T-helper 2 cell treated with Interferon-gamma antibody and Interleukin-4, amounts not matched to agents 5 μg/mL and 100 μg/mL, for 36 hours (primary cell): ENCODE measurements at regions not wholly inside any gene's neighbourhood (a gene's known extent, or its start where the extent isn't known, plus 50 kb on each side); places are given as distances from the start of the nearest gene placed in this dataset.

ENCODE experiments used
- DNase-seq: peaks from one replicate; pipeline ENCODE4 v3.0.0; 2021; ENCODE audit warnings: low spot score
- H3K27ac Mint-ChIP-seq: one replicate; pipeline ENCODE4 v1.8.0; 2021; ENCODE audit warnings: mild to moderate bottlenecking, mixed read lengths
- H3K27me3 Mint-ChIP-seq: one replicate; pipeline ENCODE4 v1.8.0; 2021; ENCODE audit warnings: low read depth, mixed read lengths
- H3K36me3 Mint-ChIP-seq: one replicate; pipeline ENCODE4 v1.8.0; 2021; ENCODE audit warnings: low read depth, mixed read lengths
- H3K4me1 Mint-ChIP-seq: one replicate; pipeline ENCODE4 v1.8.0; 2021; ENCODE audit warnings: low read depth, mixed read lengths
- H3K4me3 Mint-ChIP-seq: one replicate; pipeline ENCODE4 v1.8.0; 2022; ENCODE audit warnings: mild to moderate bottlenecking, moderate library complexity, mixed read lengths
- H3K9me3 Mint-ChIP-seq: one replicate; pipeline ENCODE4 v1.8.0; 2021; ENCODE audit warnings: mixed read lengths

- Mint-ChIP-seq H3K27ac (no peak overlapping the region), H3K4me1 (peaks cover 1% of the 10 kb centered on the region), H3K27me3 (no peaks in the 10 kb centered on the region), H3K4me3 (no peak overlapping the region), H3K36me3 (no peaks in the 10 kb centered on the region), H3K9me3 (peaks cover 4% of the 10 kb centered on the region)
- DNase-seq = no peak
These were observed 95.1 kb upstream of the HMHB1 start for GRCh38 chr5:143716881-143717280.

GRCh38 chr5:143715616-143716015 lies 96.3 kb upstream of the HMHB1 start:
- H3K27me3 Mint-ChIP-seq = no peaks in the 10 kb centered on the region
- no peaks in the 10 kb centered on the region for H3K9me3 Mint-ChIP-seq
- H3K4me3 Mint-ChIP-seq = no peak overlapping the region
- H3K4me1 Mint-ChIP-seq = peaks cover 1% of the 10 kb centered on the region
- H3K27ac Mint-ChIP-seq = no peak overlapping the region
- no peak for DNase-seq
- H3K36me3 Mint-ChIP-seq = no peaks in the 10 kb centered on the region

DNA sequence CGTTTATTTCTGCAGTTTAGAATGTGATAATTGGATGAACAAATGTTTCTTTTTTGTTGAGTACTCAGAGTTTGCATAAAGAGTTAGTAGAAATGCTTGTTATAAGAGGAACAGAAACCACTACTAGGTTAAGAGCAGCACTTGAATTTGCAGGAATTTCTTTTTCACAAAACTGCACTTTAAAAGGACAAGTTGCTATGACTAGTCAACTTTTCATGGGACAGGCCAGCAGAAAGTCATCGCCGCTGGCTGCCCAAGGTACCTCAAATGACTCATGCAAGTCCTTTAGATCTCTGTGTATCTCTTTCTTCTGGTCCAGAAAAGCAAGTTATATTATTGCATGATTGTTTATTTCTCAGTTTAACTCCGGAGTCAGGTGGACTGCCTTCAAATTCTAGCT lies 97.3 kb upstream of the HMHB1 start:
- H3K27ac Mint-ChIP-seq = no peak overlapping the region
- no peak overlapping the region for H3K4me3 Mint-ChIP-seq
- no peak for DNase-seq
- peaks cover 1% of the 10 kb centered on the region for H3K4me1 Mint-ChIP-seq
- H3K9me3 Mint-ChIP-seq = no peaks in the 10 kb centered on the region
- no peaks in the 10 kb centered on the region for H3K36me3 Mint-ChIP-seq
- H3K27me3 Mint-ChIP-seq = no peaks in the 10 kb centered on the region

DNA sequence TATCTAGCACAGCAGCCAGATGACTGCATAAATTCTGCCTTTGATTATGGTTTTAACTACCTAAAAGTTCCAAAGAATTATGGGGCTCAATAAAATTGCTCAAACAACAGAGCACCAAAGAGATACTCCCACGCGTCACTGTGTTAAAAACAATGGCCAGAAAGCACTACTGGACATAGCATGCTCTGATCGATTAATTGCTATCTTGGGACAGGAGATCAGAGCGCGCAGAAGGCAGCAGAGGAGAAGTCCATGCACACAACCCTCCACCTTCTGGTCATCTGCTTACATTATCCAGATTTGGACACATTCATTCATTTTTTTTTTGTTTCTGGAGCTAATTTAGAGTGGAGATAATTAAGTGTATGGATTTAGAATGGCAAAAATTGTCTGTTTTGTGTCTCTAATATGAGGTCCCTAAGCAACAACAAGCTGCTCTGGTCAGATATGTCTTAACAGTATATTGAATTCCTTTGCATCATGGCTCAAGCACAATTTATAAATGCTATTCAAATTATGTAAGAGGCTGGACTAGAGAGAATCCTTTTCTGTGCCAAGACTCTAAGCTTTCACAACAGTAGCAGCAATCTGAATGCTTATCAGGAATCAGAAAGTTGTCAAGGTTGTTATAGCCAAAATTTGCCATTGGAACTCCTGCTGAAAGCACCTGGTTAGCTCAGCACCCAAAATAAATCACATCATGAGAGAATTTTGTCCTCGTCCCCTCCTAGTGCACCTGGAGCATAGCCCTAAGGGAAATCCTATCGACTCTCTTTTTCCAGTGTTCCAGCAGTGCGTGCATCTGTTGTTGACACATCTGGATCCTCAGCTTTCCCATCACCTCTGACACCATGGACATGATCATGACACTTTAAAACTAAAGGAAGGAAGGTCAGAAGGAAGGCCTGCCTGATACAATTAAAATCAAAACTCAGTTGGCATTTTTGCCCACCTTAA lies 98.6 kb upstream of the HMHB1 start:
- Mint-ChIP-seq H3K36me3 (no peaks in the 10 kb centered on the region), H3K27me3 (no peaks in the 10 kb centered on the region), H3K27ac (no peak overlapping the region), H3K4me3 (no peak overlapping the region), H3K4me1 (peaks cover 5% of the 10 kb centered on the region), H3K9me3 (no peaks in the 10 kb centered on the region)
- no peak for DNase-seq

DNA sequence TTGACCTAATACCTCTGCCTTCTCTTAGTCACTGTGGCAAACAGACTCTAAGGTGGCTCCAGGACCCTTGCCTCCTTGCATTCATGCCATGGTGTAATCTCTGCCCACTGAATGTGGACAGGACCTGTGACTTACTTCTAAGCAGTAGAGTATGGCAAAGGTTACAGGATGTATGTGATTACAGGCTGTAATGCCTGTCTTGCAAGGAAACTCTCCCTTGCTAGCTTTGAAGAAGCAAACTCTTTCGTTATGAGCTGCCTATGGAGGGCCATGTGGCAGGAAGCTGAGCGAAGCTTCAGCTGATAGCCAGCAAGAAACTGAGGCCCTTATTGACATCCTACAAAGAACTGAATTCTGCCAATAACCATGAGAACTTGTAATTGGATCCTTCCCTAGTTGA lies 103.3 kb upstream of the HMHB1 start:
- H3K4me3 Mint-ChIP-seq = no peak overlapping the region
- peaks cover 2% of the 10 kb centered on the region for H3K27me3 Mint-ChIP-seq
- H3K9me3 Mint-ChIP-seq = no peaks in the 10 kb centered on the region
- no peak for DNase-seq
- H3K36me3 Mint-ChIP-seq = no peaks in the 10 kb centered on the region
- H3K4me1 Mint-ChIP-seq = peaks cover 3% of the 10 kb centered on the region
- no peak overlapping the region for H3K27ac Mint-ChIP-seq

- Mint-ChIP-seq H3K27ac (no peak overlapping the region), H3K36me3 (no peaks in the 10 kb centered on the region), H3K27me3 (peaks cover 2% of the 10 kb centered on the region), H3K4me3 (no peak overlapping the region), H3K4me1 (peaks cover 3% of the 10 kb centered on the region), H3K9me3 (no peaks in the 10 kb centered on the region)
- no peak for DNase-seq
These were observed 104.2 kb upstream of the HMHB1 start for GRCh38 chr5:143707806-143708205.

GRCh38 chr5:143705381-143705780 lies 106.6 kb upstream of the HMHB1 start:
- no peak for DNase-seq
- peaks cover 3% of the 10 kb centered on the region for H3K4me1 Mint-ChIP-seq
- H3K27ac Mint-ChIP-seq = no peak overlapping the region
- peaks cover 3% of the 10 kb centered on the region for H3K9me3 Mint-ChIP-seq
- H3K27me3 Mint-ChIP-seq = peaks cover 2% of the 10 kb centered on the region
- no peak overlapping the region for H3K4me3 Mint-ChIP-seq
- peaks cover 2% of the 10 kb centered on the region for H3K36me3 Mint-ChIP-seq

DNA sequence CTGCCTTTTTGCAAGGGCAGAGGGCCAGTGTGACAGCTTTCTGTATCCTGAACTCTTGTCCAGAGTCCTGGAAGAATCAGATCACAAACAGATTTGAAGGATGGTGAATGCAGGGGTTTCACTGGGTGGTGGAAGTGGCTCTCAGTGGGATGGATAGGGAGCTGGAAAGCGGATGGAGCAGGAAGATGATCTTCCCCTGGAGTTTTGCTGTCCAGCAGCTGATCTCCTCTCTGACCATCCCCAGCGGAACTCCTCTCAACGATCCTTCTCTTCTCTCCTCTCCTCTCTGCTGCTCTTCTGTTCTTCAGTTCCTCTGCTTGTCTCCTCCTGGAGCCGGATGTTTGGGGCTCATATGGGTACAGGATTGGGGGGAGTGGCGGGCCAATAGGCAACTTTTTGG lies 108.3 kb upstream of the HMHB1 start:
- DNase-seq = no peak
- peaks cover 3% of the 10 kb centered on the region for H3K9me3 Mint-ChIP-seq
- H3K4me3 Mint-ChIP-seq = no peak overlapping the region
- no peak overlapping the region for H3K27ac Mint-ChIP-seq
- H3K36me3 Mint-ChIP-seq = peaks cover 2% of the 10 kb centered on the region
- H3K27me3 Mint-ChIP-seq = peaks cover 2% of the 10 kb centered on the region
- peaks cover 9% of the 10 kb centered on the region for H3K4me1 Mint-ChIP-seq

- H3K27me3 Mint-ChIP-seq = peaks cover 2% of the 10 kb centered on the region
- H3K27ac Mint-ChIP-seq = no peak overlapping the region
- no peak overlapping the region for H3K4me3 Mint-ChIP-seq
- no peak for DNase-seq
- peaks cover 2% of the 10 kb centered on the region for H3K36me3 Mint-ChIP-seq
- H3K4me1 Mint-ChIP-seq = peaks cover 22% of the 10 kb centered on the region
- H3K9me3 Mint-ChIP-seq = peaks cover 7% of the 10 kb centered on the region
These were observed 110.5 kb upstream of the HMHB1 start for GRCh38 chr5:143701493-143701892.

DNA sequence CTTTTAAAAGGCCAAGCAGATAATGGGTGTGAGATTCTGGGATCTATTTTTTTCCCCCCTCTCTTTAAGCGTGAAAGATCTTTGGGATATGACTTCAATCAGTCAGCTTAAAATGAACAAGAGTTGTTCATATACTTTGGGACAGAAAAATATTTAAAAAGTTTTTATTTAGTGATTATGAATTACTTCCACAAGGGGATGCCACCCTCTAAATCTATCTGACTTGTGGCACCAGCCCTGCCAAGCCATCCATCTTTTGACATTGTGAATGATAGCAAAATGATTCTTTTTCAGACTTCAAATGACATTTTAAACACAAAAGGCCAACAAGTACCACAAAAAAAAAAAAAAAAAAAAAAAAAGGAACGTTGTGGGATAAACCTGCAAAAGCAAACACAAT lies 111.0 kb upstream of the HMHB1 start:
- Mint-ChIP-seq H3K4me3 (no peak overlapping the region), H3K27ac (no peak overlapping the region), H3K9me3 (peaks cover 12% of the 10 kb centered on the region), H3K4me1 (peaks cover 22% of the 10 kb centered on the region), H3K27me3 (peaks cover 2% of the 10 kb centered on the region), H3K36me3 (peaks cover 2% of the 10 kb centered on the region)
- no peak for DNase-seq

GRCh38 chr5:143699121-143699520 lies 112.8 kb upstream of the HMHB1 start:
- Mint-ChIP-seq H3K27me3 (peaks cover 2% of the 10 kb centered on the region), H3K4me3 (no peak overlapping the region), H3K9me3 (peaks cover 21% of the 10 kb centered on the region), H3K36me3 (peaks cover 2% of the 10 kb centered on the region), H3K4me1 (peaks cover 37% of the 10 kb centered on the region), H3K27ac (peak overlapping the region; percentile 15)
- peak; percentile 48 for DNase-seq

GRCh38 chr5:143698574-143698973 lies 113.4 kb upstream of the HMHB1 start:
- peak overlapping the region; percentile 32 for H3K4me3 Mint-ChIP-seq
- peaks cover 2% of the 10 kb centered on the region for H3K36me3 Mint-ChIP-seq
- no peaks in the 10 kb centered on the region for H3K27me3 Mint-ChIP-seq
- peak overlapping the region; percentile 65 for H3K27ac Mint-ChIP-seq
- H3K4me1 Mint-ChIP-seq = peaks cover 41% of the 10 kb centered on the region
- H3K9me3 Mint-ChIP-seq = peaks cover 21% of the 10 kb centered on the region
- DNase-seq = peak; percentile 45

DNA sequence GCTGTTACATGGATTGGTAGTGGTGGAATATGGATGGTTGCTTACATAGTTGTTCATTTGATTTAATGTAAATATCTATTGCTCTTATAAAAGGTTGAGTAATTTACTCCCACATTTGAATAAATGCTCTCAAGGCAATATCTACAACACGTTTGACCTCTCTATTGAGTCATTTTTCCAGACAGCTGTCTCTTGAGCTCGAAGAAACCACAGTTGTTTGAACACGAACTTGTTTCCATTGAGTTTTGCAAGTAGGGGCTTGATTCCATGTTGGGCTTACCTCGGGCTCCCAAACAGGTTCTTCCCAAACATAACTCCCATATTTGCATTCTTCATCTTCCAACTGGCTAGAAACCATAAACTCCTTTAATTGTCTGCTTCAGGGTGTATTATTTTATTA lies 115.0 kb upstream of the HMHB1 start:
- Mint-ChIP-seq H3K4me3 (no peak overlapping the region), H3K27ac (no peak overlapping the region), H3K4me1 (peaks cover 48% of the 10 kb centered on the region), H3K36me3 (peaks cover 2% of the 10 kb centered on the region), H3K27me3 (no peaks in the 10 kb centered on the region), H3K9me3 (peaks cover 24% of the 10 kb centered on the region)
- no peak for DNase-seq

- Mint-ChIP-seq H3K36me3 (no peaks in the 10 kb centered on the region), H3K27ac (no peak overlapping the region), H3K9me3 (peaks cover 22% of the 10 kb centered on the region), H3K4me1 (peaks cover 48% of the 10 kb centered on the region), H3K27me3 (no peaks in the 10 kb centered on the region), H3K4me3 (no peak overlapping the region)
- DNase-seq = no peak
These were observed 116.0 kb upstream of the HMHB1 start for GRCh38 chr5:143695941-143696340.
